Muscle of leg (tissue), 3 donors: ENCODE measurements at regions not wholly inside any gene's neighbourhood (a gene's known extent, or its start where the extent isn't known, plus 50 kb on each side); places are given as distances from the start of the nearest gene placed in this dataset.

Experiments
- DNase-seq: peaks from one replicate; pipeline ENCODE4 v3.0.0; 2013
- H3K27ac ChIP-seq: one replicate; pipeline ENCODE4 v1.5.1; 2013; ENCODE audit warnings: mild to moderate bottlenecking, low read length, control low read depth
- H3K27me3 ChIP-seq: one replicate; pipeline ENCODE4 v1.6.1; 2013; ENCODE audit warnings: low read length; ENCODE audit not compliant: control insufficient read depth, insufficient read depth
- H3K36me3 ChIP-seq: one replicate; pipeline ENCODE4 v1.6.1; 2013; ENCODE audit warnings: low read length; ENCODE audit not compliant: control insufficient read depth, insufficient read depth
- H3K4me1 ChIP-seq: one replicate; pipeline ENCODE4 v1.6.1; 2013; ENCODE audit warnings: low read length; ENCODE audit not compliant: control insufficient read depth, insufficient read depth
- H3K4me3 ChIP-seq: one replicate; pipeline ENCODE4 v1.5.1; 2013; ENCODE audit warnings: low read length, control low read depth
- H3K9me3 ChIP-seq: replicated peaks from 2 replicates; pipeline ENCODE4 v1.6.1; 2013; ENCODE audit warnings: low read depth, low read length; ENCODE audit not compliant: control insufficient read depth
- WGBS: methylation state at CpG from one replicate; pipeline ENCODE4 v1.1.5; 2013; ENCODE audit warnings: missing lambda C conversion rate; ENCODE audit not compliant: insufficient coverage; 5-methylcytosine and 5-hydroxymethylcytosine counted together

DNA sequence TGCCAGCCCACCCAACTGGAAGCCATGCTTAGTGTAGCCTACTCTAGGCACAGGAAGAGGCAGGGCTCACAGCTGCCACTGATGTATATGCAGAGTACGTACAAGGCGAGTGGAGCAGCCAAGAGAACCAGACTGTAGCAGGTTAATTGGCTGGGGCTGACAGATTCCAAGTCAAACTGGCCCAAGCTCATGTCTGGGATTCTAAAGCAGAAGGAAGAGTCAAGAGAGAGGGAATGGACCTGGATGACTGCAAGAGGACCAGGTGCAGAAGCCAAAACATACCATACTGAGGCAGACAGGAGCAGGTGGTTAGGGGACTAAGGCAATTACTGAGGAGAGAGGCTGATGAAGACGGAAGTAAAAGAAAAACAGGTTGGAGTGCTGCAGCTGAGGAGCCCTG is 51.3 kb upstream of the LRRN2 start:
- WGBS, result 56% methylated on average over 2 of the region's 3 CpGs

DNA sequence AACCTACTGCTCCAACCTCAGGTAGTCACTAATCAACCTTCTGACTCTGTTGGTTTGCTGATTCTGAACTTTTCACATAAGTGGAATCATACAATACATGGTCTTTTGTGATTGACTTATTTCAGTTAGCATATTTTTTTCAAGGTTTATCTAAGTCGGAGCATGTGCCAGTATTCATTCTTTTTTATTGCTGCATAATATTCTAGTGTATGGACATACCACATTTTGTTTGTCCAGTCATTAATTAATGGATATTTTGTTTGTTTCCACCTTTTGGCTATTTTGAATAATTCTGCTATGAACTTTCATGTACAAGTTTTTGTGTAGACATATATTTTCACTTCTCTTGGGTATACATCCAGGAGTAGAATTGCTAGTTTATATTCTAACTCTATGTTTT is 53.0 kb upstream of the LRRN2 start:
- Histone ChIP-seq H3K27me3 (peaks cover 2% of the 10 kb centered on the region), H3K9me3 (no peaks in the 10 kb centered on the region), H3K27ac (no peak overlapping the region), H3K4me1 (peaks cover 3% of the 10 kb centered on the region), H3K36me3 (no peaks in the 10 kb centered on the region), H3K4me3 (no peak overlapping the region)
- no peak for DNase-seq
- no CpG with 5 or more reads among the region's 1 CpG for WGBS

More for the DNA sequence above, 51.3 kb upstream of the LRRN2 start:
- peak; percentile 13 for DNase-seq
- Histone ChIP-seq H3K36me3 (no peaks in the 10 kb centered on the region), H3K4me1 (peaks cover 3% of the 10 kb centered on the region), H3K4me3 (no peak overlapping the region), H3K9me3 (no peaks in the 10 kb centered on the region), H3K27ac (no peak overlapping the region), H3K27me3 (peaks cover 5% of the 10 kb centered on the region)

DNA sequence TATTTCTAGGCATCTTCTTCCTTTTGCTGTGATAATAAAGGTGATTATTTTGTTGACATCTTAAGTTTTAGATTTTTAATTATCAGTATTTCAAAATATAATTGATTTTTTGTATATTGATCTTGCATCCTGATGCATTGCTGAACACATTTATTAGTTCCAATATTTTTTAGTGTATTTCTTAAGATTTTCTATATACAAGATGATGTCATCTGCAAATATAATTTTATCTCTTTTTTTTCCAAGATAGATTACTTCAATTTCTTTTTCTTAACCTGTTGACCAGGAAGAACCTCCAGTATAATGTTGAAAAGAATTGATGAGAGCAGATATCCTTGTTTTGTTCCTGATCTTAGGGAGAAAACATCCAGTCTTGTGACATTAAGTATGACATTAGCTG is 54.8 kb upstream of the LRRN2 start:
- H3K27ac ChIP-seq, result no peak overlapping the region
- no peak overlapping the region for H3K4me3 ChIP-seq
- H3K4me1 ChIP-seq, result peaks cover 3% of the 10 kb centered on the region
- H3K27me3 ChIP-seq, result peaks cover 2% of the 10 kb centered on the region
- H3K36me3 ChIP-seq, result no peaks in the 10 kb centered on the region
- DNase-seq, result no peak
- H3K9me3 ChIP-seq, result no peaks in the 10 kb centered on the region

DNA sequence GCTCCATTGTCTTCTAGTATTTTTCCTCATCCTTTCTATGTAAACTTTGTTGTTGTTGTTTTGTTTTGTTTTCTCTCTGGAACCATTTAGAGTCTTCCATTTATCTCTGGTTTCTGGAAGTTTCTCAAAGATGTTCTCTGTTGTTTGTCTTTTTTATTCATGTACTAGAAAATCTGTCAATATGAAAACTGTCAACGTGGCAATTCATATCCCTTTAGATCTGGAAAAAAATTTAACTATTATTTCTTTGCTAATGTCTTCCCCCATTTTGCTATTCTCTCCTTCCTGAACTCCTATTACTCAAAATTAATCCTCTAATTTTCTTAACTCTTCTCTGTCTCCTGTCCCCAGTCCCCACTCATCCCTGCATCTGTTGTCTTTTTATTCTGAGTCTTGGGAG is 55.9 kb upstream of the LRRN2 start:
- H3K36me3 ChIP-seq, result no peaks in the 10 kb centered on the region
- no peaks in the 10 kb centered on the region for H3K27me3 ChIP-seq
- no peak overlapping the region for H3K27ac ChIP-seq
- H3K9me3 ChIP-seq, result no peaks in the 10 kb centered on the region
- WGBS, result no CpG with 5 or more reads among the region's 1 CpG
- DNase-seq, result no peak
- H3K4me1 ChIP-seq, result peaks cover 3% of the 10 kb centered on the region
- H3K4me3 ChIP-seq, result no peak overlapping the region

DNA sequence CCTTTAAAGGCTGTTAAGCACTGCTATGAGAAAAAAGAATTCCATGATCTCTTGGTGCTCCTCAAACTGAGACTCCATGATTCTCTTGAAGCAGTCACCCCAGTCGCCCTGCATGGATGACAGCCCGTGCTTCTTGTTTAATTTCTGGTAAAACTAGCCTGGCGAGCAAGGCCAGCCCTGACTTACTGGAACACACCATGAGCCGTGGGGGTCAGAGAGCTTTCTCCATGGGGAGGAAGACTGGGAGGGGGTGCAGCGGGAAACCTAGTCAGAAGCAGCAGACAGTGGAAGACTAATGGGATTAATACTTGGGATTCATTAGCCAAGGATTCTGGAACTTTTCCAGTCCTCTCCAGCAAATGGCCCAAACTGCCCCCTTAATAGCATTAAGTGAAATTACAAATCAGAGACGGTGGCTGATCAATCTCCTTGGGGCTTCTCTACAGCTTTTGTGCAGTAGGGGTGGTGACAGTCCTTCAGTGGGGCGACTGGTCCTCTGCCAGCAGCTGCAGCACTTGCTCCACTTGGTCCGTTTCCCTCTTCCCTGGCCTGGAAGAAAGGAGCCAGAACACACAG is 57.2 kb upstream of the LRRN2 start:
- no peaks in the 10 kb centered on the region for H3K4me1 ChIP-seq
- no peaks in the 10 kb centered on the region for H3K36me3 ChIP-seq
- no peaks in the 10 kb centered on the region for H3K27me3 ChIP-seq
- 73% methylated on average over 8 of the region's 8 CpGs for WGBS
- DNase-seq, result no peak
- no peaks in the 10 kb centered on the region for H3K9me3 ChIP-seq
- no peak overlapping the region for H3K27ac ChIP-seq
- no peak overlapping the region for H3K4me3 ChIP-seq

DNA sequence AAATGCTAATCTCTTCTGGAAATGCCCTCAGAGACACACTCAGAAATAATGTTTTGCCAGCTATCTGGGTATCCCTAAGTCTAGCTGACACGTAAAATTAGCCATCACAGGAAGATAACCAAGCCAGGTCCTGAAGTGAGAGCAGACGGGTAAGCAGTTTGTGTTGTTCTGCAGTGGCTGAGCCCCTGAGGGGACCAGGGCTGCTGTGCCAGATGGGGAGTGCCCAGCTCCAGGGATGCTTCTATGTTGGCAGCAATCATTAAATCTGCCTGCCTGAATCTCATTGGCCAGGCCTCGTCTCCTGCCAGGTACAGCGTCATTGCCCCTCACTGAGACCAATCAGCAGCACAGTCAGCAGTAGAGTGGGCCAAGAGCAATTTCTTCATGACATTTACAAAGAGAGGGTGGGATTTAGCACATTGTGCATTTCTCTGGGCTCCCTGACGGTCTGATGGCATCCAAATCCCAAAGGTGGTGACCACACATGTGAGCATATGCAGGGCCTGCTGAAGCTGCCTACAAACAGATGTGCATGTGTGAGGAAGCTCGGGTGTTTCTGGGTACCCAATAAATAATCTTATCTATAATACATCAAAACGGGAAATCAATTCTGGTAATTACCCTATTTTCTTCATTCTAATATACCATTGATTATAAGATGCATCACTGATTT is 58.7 kb upstream of the LRRN2 start:
- no peak for DNase-seq
- Histone ChIP-seq H3K36me3 (no peaks in the 10 kb centered on the region), H3K4me3 (no peak overlapping the region), H3K9me3 (no peaks in the 10 kb centered on the region), H3K27ac (no peak overlapping the region), H3K27me3 (no peaks in the 10 kb centered on the region), H3K4me1 (no peaks in the 10 kb centered on the region)
- WGBS, result 59% methylated on average over 3 of the region's 7 CpGs

DNA sequence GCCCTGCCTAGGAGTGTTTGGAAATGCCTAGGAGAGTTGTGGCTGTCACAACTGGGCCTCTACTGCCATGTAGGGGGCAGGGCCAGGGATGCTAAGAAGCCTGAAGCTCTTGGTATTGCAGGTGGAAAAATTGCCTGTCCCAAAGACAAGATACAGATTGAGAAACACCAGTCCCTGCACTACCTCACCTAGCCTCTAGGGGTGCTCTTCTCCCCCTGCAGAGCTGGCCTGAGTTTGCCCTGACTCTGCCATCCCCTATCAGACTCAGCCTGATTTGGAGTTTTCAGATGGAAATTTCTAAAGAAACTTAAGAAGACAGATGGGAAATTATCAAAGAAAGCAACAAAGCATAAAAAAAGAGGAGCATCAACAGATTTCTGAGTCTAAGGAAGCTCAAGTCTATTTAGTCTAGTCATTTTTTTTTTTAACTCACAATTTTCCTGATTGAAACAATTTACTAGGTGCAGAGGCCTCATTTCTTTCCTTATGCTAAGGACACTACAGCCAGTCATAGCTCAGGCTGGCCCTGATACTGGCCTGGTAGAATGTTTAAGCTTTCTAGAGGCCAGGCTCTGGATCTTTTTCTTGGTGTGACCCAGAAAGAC is 61.4 kb upstream of the LRRN2 start:
- peaks cover 2% of the 10 kb centered on the region for H3K27me3 ChIP-seq
- H3K36me3 ChIP-seq, result no peaks in the 10 kb centered on the region
- no peak overlapping the region for H3K27ac ChIP-seq
- H3K4me1 ChIP-seq, result no peaks in the 10 kb centered on the region
- peak; percentile 16 for DNase-seq
- H3K4me3 ChIP-seq, result no peak overlapping the region
- H3K9me3 ChIP-seq, result no peaks in the 10 kb centered on the region

DNA sequence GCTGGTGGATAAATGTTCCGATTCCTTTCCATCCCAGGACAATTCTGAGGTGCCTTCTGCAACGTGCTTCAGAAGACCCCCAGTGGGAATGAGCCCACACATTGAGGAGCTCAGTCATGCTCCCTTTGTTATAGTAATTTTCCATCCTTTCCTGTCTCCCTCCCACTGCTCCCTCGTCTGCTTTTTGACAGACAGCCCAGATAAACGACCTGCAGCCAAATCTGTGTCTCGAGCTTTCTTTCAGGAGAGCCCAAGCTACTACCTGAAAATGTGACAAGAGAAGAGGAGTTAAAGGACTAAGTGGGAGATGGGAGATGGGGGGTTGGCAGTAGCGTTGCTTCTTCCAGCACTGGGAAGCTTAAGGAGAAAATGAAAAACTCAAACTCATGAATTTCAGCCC is 65.9 kb upstream of the LRRN2 start:
- Histone ChIP-seq H3K9me3 (no peaks in the 10 kb centered on the region), H3K4me3 (no peak overlapping the region), H3K27me3 (peaks cover 5% of the 10 kb centered on the region), H3K36me3 (no peaks in the 10 kb centered on the region), H3K27ac (no peak overlapping the region), H3K4me1 (peaks cover 2% of the 10 kb centered on the region)
- WGBS, result 34% methylated on average over 4 of the region's 6 CpGs
- no peak for DNase-seq

DNA sequence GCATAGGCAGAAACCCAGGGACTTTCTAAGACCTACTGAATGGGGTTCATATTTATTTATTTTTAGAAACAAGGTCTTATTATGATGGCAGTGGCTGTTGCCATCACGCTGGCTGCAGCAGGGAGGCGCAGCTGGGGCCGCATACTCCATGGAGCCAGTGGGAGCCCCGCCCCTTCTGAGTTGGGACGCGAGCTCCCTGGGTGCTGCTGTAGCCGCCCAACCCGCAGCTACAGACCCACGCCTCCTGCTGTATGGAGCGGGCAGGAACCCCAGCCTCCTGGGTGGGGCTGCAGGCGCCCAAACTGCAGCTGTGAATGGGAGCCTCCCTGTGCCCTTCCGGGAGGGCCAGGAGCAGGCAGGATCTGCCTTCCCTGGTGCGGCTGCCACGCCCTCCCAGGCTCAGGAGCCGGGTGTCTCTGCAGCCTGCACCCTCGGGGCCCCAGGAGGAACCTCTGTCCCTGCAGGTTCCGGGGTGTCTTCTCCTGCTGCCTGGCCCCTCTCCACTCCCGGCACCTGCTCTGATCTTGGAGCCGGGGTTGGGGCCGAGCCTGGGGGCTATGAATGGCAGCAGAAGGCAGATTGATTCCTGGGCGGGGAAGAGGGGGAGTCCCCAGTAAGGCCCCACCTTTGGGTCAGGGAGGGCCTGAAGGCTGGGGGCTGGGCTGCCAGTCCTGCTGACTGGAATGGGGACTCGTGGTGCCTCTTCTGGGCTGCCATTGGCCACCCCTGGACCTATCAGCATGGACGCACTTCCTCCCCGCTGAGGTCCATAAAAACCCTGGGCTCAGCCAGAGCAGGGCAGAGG is 66.5 kb upstream of the LRRN2 start:
- Histone ChIP-seq H3K27me3 (peaks cover 5% of the 10 kb centered on the region), H3K36me3 (no peaks in the 10 kb centered on the region), H3K27ac (no peak overlapping the region), H3K9me3 (no peaks in the 10 kb centered on the region), H3K4me1 (peaks cover 2% of the 10 kb centered on the region), H3K4me3 (no peak overlapping the region)
- 80% methylated on average over 21 of the region's 24 CpGs for WGBS
- no peak for DNase-seq

DNA sequence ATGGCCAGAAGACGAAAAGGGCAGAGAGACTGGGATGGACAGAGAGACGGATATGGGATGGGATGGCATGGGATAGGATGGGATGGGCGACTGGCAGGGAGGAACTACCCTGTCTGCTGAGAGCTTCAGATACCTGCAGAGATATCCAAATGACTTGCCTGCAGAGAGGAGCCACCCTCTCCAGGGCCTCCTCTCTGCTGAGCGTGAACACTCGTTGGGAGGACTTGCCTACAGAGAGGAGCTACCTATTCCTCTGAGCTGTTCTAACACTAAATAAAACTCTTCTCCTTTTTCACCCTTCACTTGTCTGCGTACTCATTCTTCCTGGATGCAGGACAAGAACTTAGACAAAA is 67.1 kb upstream of the LRRN2 start:
- WGBS, result 75% methylated on average over 6 of the region's 6 CpGs
- Histone ChIP-seq H3K27me3 (peaks cover 5% of the 10 kb centered on the region), H3K4me1 (peaks cover 2% of the 10 kb centered on the region), H3K4me3 (no peak overlapping the region), H3K36me3 (no peaks in the 10 kb centered on the region), H3K9me3 (no peaks in the 10 kb centered on the region), H3K27ac (no peak overlapping the region)
- DNase-seq, result no peak
